Neural cell (in vitro differentiated cells): ENCODE measurements at regions not wholly inside any gene's neighbourhood (a gene's known extent, or its start where the extent isn't known, plus 50 kb on each side); places are given as distances from the start of the nearest gene placed in this dataset.

Source experiments
- H2AFZ ChIP-seq: fragments of 200-600, 300-800 bp; sonication (generic), shearing (Covaris generic); 2 replicates; pipeline ENCODE4 v1.6.0; 2014; ENCODE audit warnings: low read depth, mild to moderate bottlenecking, antibody characterized with exemption, low read length, moderate library complexity
- H3F3A ChIP-seq: fragments of 200-600 bp; shearing (Covaris generic); 2 replicates; pipeline ENCODE4 v1.6.1; 2016; ENCODE audit warnings: mild to moderate bottlenecking, moderate library complexity, mixed read lengths, antibody characterized with exemption, low read length; ENCODE audit not compliant: insufficient read depth, poor library complexity, severe bottlenecking
- H3K27ac ChIP-seq: fragments of 200-600, 300-800 bp; sonication (generic), shearing (Covaris generic); 2 replicates; pipeline ENCODE4 v1.5.1; 2014; ENCODE audit warnings: mild to moderate bottlenecking, low read length, moderate library complexity
- H3K27me3 ChIP-seq: fragments of 300-800, 200-600 bp; sonication (generic), shearing (Covaris generic); 2 replicates; pipeline ENCODE4 v1.6.0; 2014; ENCODE audit warnings: mild to moderate bottlenecking, low read depth, low read length, moderate library complexity; ENCODE audit not compliant: insufficient read depth
- H3K36me3 ChIP-seq: fragments of 300-800, 200-600 bp; sonication (generic), shearing (Covaris generic); 2 replicates; pipeline ENCODE4 v1.5.1; 2014; ENCODE audit warnings: mild to moderate bottlenecking, antibody characterized with exemption, low read length, moderate library complexity; ENCODE audit not compliant: insufficient read depth
- H3K4me2 ChIP-seq: fragments of 300-800, 200-600 bp; sonication (generic), shearing (Covaris generic); 2 replicates; pipeline ENCODE4 v1.6.0; 2014; ENCODE audit warnings: mild to moderate bottlenecking, low read length
- H3K4me3 ChIP-seq: fragments of 300-800, 200-600 bp; sonication (generic), shearing (Covaris generic); 2 replicates; pipeline ENCODE4 v1.5.1; 2014; ENCODE audit warnings: mild to moderate bottlenecking, low read length, moderate library complexity
- H3K79me2 ChIP-seq: fragments of 200-600 bp; shearing (Covaris generic); replicated peaks from 2 replicates; pipeline ENCODE4 v1.6.0; 2014; ENCODE audit warnings: mild to moderate bottlenecking, low read length, moderate library complexity; ENCODE audit not compliant: insufficient read depth
- H3K9ac ChIP-seq: fragments of 300-800, 200-600 bp; sonication (generic), shearing (Covaris generic); 2 replicates; pipeline ENCODE4 v1.6.1; 2016; ENCODE audit warnings: mild to moderate bottlenecking, low read length, mixed read lengths
- H3K9me2 ChIP-seq: fragments of 200-600 bp; shearing (Covaris generic); 2 replicates; pipeline ENCODE4 v1.6.1; 2016; ENCODE audit warnings: mild to moderate bottlenecking, low read length, mixed read lengths; ENCODE audit not compliant: insufficient read depth
- H3K9me3 ChIP-seq: fragments of 200-600, 300-800 bp; sonication (generic), shearing (Covaris generic); 2 replicates; pipeline ENCODE4 v1.6.1; 2016; ENCODE audit warnings: mild to moderate bottlenecking, mixed run types, low read length, moderate library complexity, mixed read lengths
- H4K20me1 ChIP-seq: fragments of 200-600 bp; shearing (Covaris generic); 2 replicates; pipeline ENCODE4 v1.6.1; 2016; ENCODE audit warnings: mild to moderate bottlenecking, mixed run types; ENCODE audit not compliant: insufficient read depth
- CTCF ChIP-seq: fragments of 450-650 bp; IDR thresholded peaks from 2 replicates; pipeline ENCODE4 v1.5.1; 2014; ENCODE audit warnings: antibody characterized with exemption, mild to moderate bottlenecking, moderate library complexity; ENCODE audit not compliant: poor library complexity, severe bottlenecking
- EP300 ChIP-seq: fragments of 450-650 bp; conservative IDR thresholded peaks from 2 replicates; pipeline ENCODE4 v1.6.1; 2014; ENCODE audit warnings: antibody characterized with exemption, mild to moderate bottlenecking, moderate library complexity; ENCODE audit not compliant: poor library complexity, severe bottlenecking
- EZH2 ChIP-seq: fragments of 200-600, 300-800 bp; shearing (Covaris generic), sonication (generic); IDR thresholded peaks from 2 replicates; pipeline ENCODE4 v1.6.1; 2014; ENCODE audit warnings: antibody characterized with exemption, low read length, borderline replicate concordance, mild to moderate bottlenecking; ENCODE audit not compliant: insufficient read depth, poor library complexity, severe bottlenecking
- MXI1 ChIP-seq: fragments of 450-650 bp; conservative IDR thresholded peaks from 2 replicates; pipeline ENCODE4 v1.6.1; 2014; ENCODE audit warnings: antibody characterized with exemption, mild to moderate bottlenecking; ENCODE audit not compliant: poor library complexity, severe bottlenecking
- POLR2AphosphoS5 ChIP-seq: IDR thresholded peaks from 2 replicates; pipeline ENCODE4 v1.6.1; 2012
- RAD21 ChIP-seq: fragments of 450-650 bp; conservative IDR thresholded peaks from 2 replicates; pipeline ENCODE4 v1.6.1; 2014; ENCODE audit warnings: antibody characterized with exemption, mild to moderate bottlenecking, moderate library complexity
- REST ChIP-seq: IDR thresholded peaks from 2 replicates; pipeline ENCODE4 v1.6.1; 2012; ENCODE audit warnings: borderline replicate concordance
- SMC3 ChIP-seq: fragments of 450-650 bp; conservative IDR thresholded peaks from 2 replicates; pipeline ENCODE4 v1.6.1; 2014; ENCODE audit warnings: antibody characterized with exemption, mild to moderate bottlenecking, moderate library complexity; ENCODE audit not compliant: poor library complexity
- TAF1 ChIP-seq: IDR thresholded peaks from 2 replicates; pipeline ENCODE4 v1.6.1; 2012; ENCODE audit warnings: low read depth

GRCh38 chr9:134233022-134233421 is 68.7 kb upstream of the RNU6ATAC start:
- Histone ChIP-seq H3K79me2 (no peaks in the 10 kb centered on the region), H4K20me1 (no peaks in the 10 kb centered on the region), H3K27ac (no peak overlapping the region), H2AFZ (no peak overlapping the region), H3K4me2 (no peak overlapping the region), H3K36me3 (no peaks in the 10 kb centered on the region), H3K9ac (no peak overlapping the region), H3K4me3 (no peak overlapping the region), H3K9me3 (no peaks in the 10 kb centered on the region), H3F3A (no peaks in the 10 kb centered on the region), H3K27me3 (no peaks in the 10 kb centered on the region), H3K9me2 (no peaks in the 10 kb centered on the region)
- TF ChIP-seq TAF1 (no peak), CTCF (no peak), MXI1 (no peak), EP300 (no peak), EZH2 (no peak), POLR2AphosphoS5 (no peak), SMC3 (no peak), REST (no peak), RAD21 (no peak)

- Histone ChIP-seq H3F3A (no peaks in the 10 kb centered on the region), H4K20me1 (no peaks in the 10 kb centered on the region), H3K79me2 (no peaks in the 10 kb centered on the region), H3K4me2 (no peak overlapping the region), H3K9me2 (no peaks in the 10 kb centered on the region), H3K27me3 (no peaks in the 10 kb centered on the region), H3K9ac (no peak overlapping the region), H2AFZ (no peak overlapping the region), H3K27ac (no peak overlapping the region), H3K4me3 (no peak overlapping the region), H3K9me3 (no peaks in the 10 kb centered on the region), H3K36me3 (no peaks in the 10 kb centered on the region)
- TF ChIP-seq EP300, result no peak
- no peak for TF ChIP-seq POLR2AphosphoS5
- no peak for TF ChIP-seq TAF1
- no peak for TF ChIP-seq REST
Observed at GRCh38 chr9:134234001-134234660, 69.8 kb upstream of the RNU6ATAC start.
